Islet of Langerhans (tissue), 1 donor: ENCODE measurements at regions not wholly inside any gene's neighbourhood (a gene's known extent, or its start where the extent isn't known, plus 50 kb on each side); places are given as distances from the start of the nearest gene placed in this dataset.
A peak's percentile ranks its signal among the peaks of the same experiment; 100 is the strongest.
"Not testable (repeated sequence)": the region's sequence is repeated elsewhere in the genome, so short reads cannot be mapped to it uniquely, and the experiment has no call there.

Source experiments
- FAIRE-seq: peaks from one replicate; lab custom pipeline; 2011; peaks lifted over from hg19 to GRCh38; lab: Jason Lieb, UNC

- FAIRE-seq = no peak
Observed at GRCh38 chr1:168490306-168490705, 53.5 kb downstream of the XCL2 start.

- peak; percentile 95 for FAIRE-seq
Observed at GRCh38 chr1:168488138-168488537, 55.7 kb downstream of the XCL2 start.

GRCh38 chr1:168486820-168487219, 57.0 kb downstream of the XCL2 start:
- not testable (repeated sequence) for FAIRE-seq

- no peak for FAIRE-seq
Observed at GRCh38 chr1:168485048-168485447, 58.7 kb downstream of the XCL2 start.

- FAIRE-seq = no peak
Observed at GRCh38 chr1:168484083-168484482, 59.7 kb downstream of the XCL2 start.

GRCh38 chr1:168483539-168483938, 60.3 kb downstream of the XCL2 start:
- FAIRE-seq = no peak

- FAIRE-seq = no peak
Observed at GRCh38 chr1:168482106-168482505, 61.7 kb downstream of the XCL2 start.

GRCh38 chr1:168481586-168481985, 62.2 kb downstream of the XCL2 start:
- FAIRE-seq = no peak

GRCh38 chr1:168480997-168481396, 62.8 kb downstream of the XCL2 start:
- no peak for FAIRE-seq

- no peak for FAIRE-seq
Observed at GRCh38 chr1:168477792-168478191, 66.0 kb downstream of the XCL2 start.

- FAIRE-seq = no peak
Observed at GRCh38 chr1:168476588-168477385, 67.0 kb downstream of the XCL2 start.

GRCh38 chr1:168474322-168474721, 69.5 kb downstream of the XCL2 start:
- FAIRE-seq = no peak

- FAIRE-seq = no peak
Observed at GRCh38 chr1:168473126-168473525, 70.7 kb downstream of the XCL2 start.

- FAIRE-seq = no peak
Observed at GRCh38 chr1:168472223-168472622, 71.6 kb downstream of the XCL2 start.

GRCh38 chr1:168470901-168471431, 72.8 kb downstream of the XCL2 start:
- FAIRE-seq = peak; percentile 73

- FAIRE-seq = no peak
Observed at GRCh38 chr1:168469690-168470089, 74.1 kb downstream of the XCL2 start.

- no peak for FAIRE-seq
Observed at GRCh38 chr1:168468822-168469221, 75.0 kb downstream of the XCL2 start.

- FAIRE-seq = no peak
Observed at GRCh38 chr1:168468042-168468809, 75.6 kb downstream of the XCL2 start.

- FAIRE-seq = no peak
Observed at GRCh38 chr1:168467452-168467851, 76.3 kb downstream of the XCL2 start.

- FAIRE-seq = no peak
Observed at GRCh38 chr1:168466714-168467131, 77.1 kb downstream of the XCL2 start.

- FAIRE-seq = no peak
Observed at GRCh38 chr1:168466092-168466713, 77.6 kb downstream of the XCL2 start.

- FAIRE-seq = not testable (repeated sequence)
Observed at GRCh38 chr1:168461108-168461507, 82.7 kb downstream of the XCL2 start.

- not testable (repeated sequence) for FAIRE-seq
Observed at GRCh38 chr1:168457296-168457695, 86.5 kb downstream of the XCL2 start.
